H1 (cell line): ENCODE measurements at regions not wholly inside any gene's neighbourhood (a gene's known extent, or its start where the extent isn't known, plus 50 kb on each side); places are given as distances from the start of the nearest gene placed in this dataset.

Source experiments
- CTCF ChIA-PET: fragments of 300-600 bp; sonication (Branson Sonifier 250); formaldehyde crosslinking; loops from one replicate; lab custom pipeline; 2021; ENCODE audit not compliant: partially characterized antibody; lab: Charles Lee
- POLR2A ChIA-PET: fragments of 300-600 bp; sonication (Branson Sonifier 250); formaldehyde crosslinking; loops from one replicate; lab custom pipeline; 2021; ENCODE audit warnings: inconsistent platforms; ENCODE audit not compliant: partially characterized antibody; lab: Charles Lee
- DNase-seq, 2 experiments: peaks; one replicate each; pipeline versions ENCODE4 v3.0.0 to v3.0.0-alpha.2; 2010 to 2022; ENCODE audit warnings: low spot score in 2 of 2, low read depth in 1 of 2, mixed read lengths in 1 of 2
- FAIRE-seq: peaks from 2 replicates; lab custom pipeline; 2011; peaks lifted over from hg19 to GRCh38; lab: Jason Lieb, UNC
- H2AFZ ChIP-seq: 2 replicates; pipeline ENCODE4 v1.8.1; 2012; ENCODE audit warnings: low read length, inconsistent platforms
- H2AK5ac ChIP-seq: 2 replicates; pipeline ENCODE4 v1.6.1; 2013; ENCODE audit warnings: low read depth, low read length
- H2BK120ac ChIP-seq: replicated peaks from 2 replicates; pipeline ENCODE3; 2013; ENCODE audit warnings: low read depth, low read length, inconsistent platforms
- H2BK12ac ChIP-seq: 2 replicates; pipeline ENCODE4 v1.6.1; 2013; ENCODE audit warnings: low read depth, low read length
- H2BK15ac ChIP-seq: 2 replicates; pipeline ENCODE4 v1.6.1; 2013; ENCODE audit warnings: low read length
- H2BK20ac ChIP-seq: 2 replicates; pipeline ENCODE4 v1.6.1; 2013; ENCODE audit warnings: low read length
- H2BK5ac ChIP-seq: 2 replicates; pipeline ENCODE4 v1.6.1; 2013; ENCODE audit warnings: low read depth, low read length
- H3K14ac ChIP-seq: 2 replicates; pipeline ENCODE4 v1.6.1; 2013; ENCODE audit warnings: inconsistent platforms; ENCODE audit not compliant: insufficient read length
- H3K18ac ChIP-seq: 2 replicates; pipeline ENCODE4 v1.6.1; 2013; ENCODE audit warnings: low read length; ENCODE audit errors: extremely low read depth
- H3K23ac ChIP-seq: 2 replicates; pipeline ENCODE4 v1.6.1; 2013; ENCODE audit warnings: inconsistent platforms; ENCODE audit not compliant: insufficient read length
- H3K23me2 ChIP-seq: 2 replicates; pipeline ENCODE4 v1.6.1; 2013; ENCODE audit warnings: low read depth, low read length
- H3K27ac ChIP-seq: 2 replicates; pipeline ENCODE4 v1.6.1; 2011; ENCODE audit warnings: low read depth, low read length, inconsistent platforms
- H3K27me3 ChIP-seq, 4 experiments: replicated peaks in 1 of 4; 1 replicate in 1 of 4; 2 replicates in 3 of 4; pipeline versions ENCODE4 v1.6.1 to v1.8.1; 2011 to 2013; ENCODE audit warnings: low read length in 3 of 4, mild to moderate bottlenecking in 3 of 4, inconsistent platforms in 2 of 4, mixed read lengths in 2 of 4, moderate library complexity in 1 of 4; ENCODE audit not compliant: control insufficient read depth in 3 of 4, insufficient read depth in 3 of 4; ENCODE audit errors: extremely low read depth in 1 of 4
- H3K36me3 ChIP-seq, 4 experiments: 2 replicates each; pipeline versions ENCODE4 v1.6.1 to v1.8.1; 2011 to 2013; ENCODE audit warnings: mild to moderate bottlenecking in 4 of 4, low read length in 3 of 4, moderate library complexity in 2 of 4, control low read depth in 1 of 4, inconsistent platforms in 1 of 4; ENCODE audit not compliant: insufficient read depth in 4 of 4, control insufficient read depth in 2 of 4
- H3K4ac ChIP-seq: replicated peaks from 2 replicates; pipeline ENCODE3; 2013; ENCODE audit warnings: low read length, low read depth, mixed read lengths, inconsistent platforms; ENCODE audit not compliant: insufficient read length
- H3K4me1 ChIP-seq, 4 experiments: replicated peaks in 1 of 4; 1 replicate in 1 of 4; 2 replicates in 3 of 4; pipeline versions ENCODE4 v1.6.1 to v1.8.1; 2011 to 2013; ENCODE audit warnings: low read length in 3 of 4, inconsistent platforms in 2 of 4, mixed read lengths in 1 of 4; ENCODE audit not compliant: insufficient read depth in 4 of 4, control insufficient read depth in 3 of 4
- H3K4me2 ChIP-seq, 2 experiments: 2 replicates each; pipeline versions ENCODE4 v1.6.1 to v1.8.1; 2011 to 2013; ENCODE audit warnings: low read depth in 2 of 2, low read length in 2 of 2, control low read depth in 1 of 2, inconsistent platforms in 1 of 2, mild to moderate bottlenecking in 1 of 2; ENCODE audit not compliant: insufficient read depth in 1 of 2
- H3K4me3 ChIP-seq, 4 experiments: fragments of 200-600, 300-600 bp in 1 of 4; sonication (generic), shearing (Covaris generic), sonication (Bioruptor Twin) in 1 of 4; 2 replicates each; pipeline versions ENCODE4 v1.5.1 to v1.8.1; 2011 to 2016; ENCODE audit warnings: low read length in 4 of 4, low read depth in 3 of 4, control low read depth in 2 of 4, inconsistent platforms in 2 of 4, mild to moderate bottlenecking in 2 of 4, mixed read lengths in 1 of 4, moderate library complexity in 1 of 4; ENCODE audit not compliant: insufficient read depth in 2 of 4; ENCODE audit errors: extremely low read depth in 1 of 4
- H3K56ac ChIP-seq: replicated peaks from 2 replicates; pipeline ENCODE3; 2013; ENCODE audit warnings: low read depth, mild to moderate bottlenecking, mixed read lengths, low read length, inconsistent platforms; ENCODE audit not compliant: insufficient read length
- H3K79me1 ChIP-seq: 2 replicates; pipeline ENCODE4 v1.6.1; 2013; ENCODE audit warnings: low read depth, low read length, control low read depth
- H3K79me2 ChIP-seq, 2 experiments: 2 replicates each; pipeline versions ENCODE4 v1.6.1 to v1.8.1; 2012 to 2013; ENCODE audit warnings: low read length in 2 of 2, mild to moderate bottlenecking in 2 of 2, inconsistent platforms in 1 of 2; ENCODE audit not compliant: insufficient read depth in 2 of 2, control insufficient read depth in 1 of 2
- H3K9ac ChIP-seq, 4 experiments: replicated peaks in 1 of 4; 1 replicate in 1 of 4; 2 replicates in 3 of 4; pipeline versions ENCODE4 v1.6.1 to v1.8.1; 2011 to 2013; ENCODE audit warnings: low read depth in 3 of 4, low read length in 3 of 4, control low read depth in 2 of 4, mild to moderate bottlenecking in 2 of 4, moderate library complexity in 2 of 4, inconsistent platforms in 1 of 4; ENCODE audit errors: extremely low read depth in 1 of 4
- H3K9me3 ChIP-seq, 2 experiments: 2 replicates each; pipeline versions ENCODE4 v1.6.1 to v1.8.1; 2012 to 2013; ENCODE audit warnings: mild to moderate bottlenecking in 2 of 2, moderate library complexity in 2 of 2, control low read depth in 1 of 2, inconsistent platforms in 1 of 2, low read depth in 1 of 2, low read length in 1 of 2, mixed read lengths in 1 of 2; ENCODE audit not compliant: insufficient read depth in 2 of 2
- H4K20me1 ChIP-seq, 2 experiments: replicated peaks in 1 of 2; 2 replicates each; pipeline versions ENCODE3 to v1.8.1; 2011 to 2013; ENCODE audit warnings: inconsistent platforms in 2 of 2, low read length in 2 of 2, mild to moderate bottlenecking in 1 of 2; ENCODE audit not compliant: insufficient read depth in 2 of 2, control insufficient read depth in 1 of 2
- H4K5ac ChIP-seq: 2 replicates; pipeline ENCODE4 v1.6.1; 2013; ENCODE audit warnings: low read length, low read depth, mixed read lengths, inconsistent platforms; ENCODE audit not compliant: insufficient read length
- H4K8ac ChIP-seq: 2 replicates; pipeline ENCODE4 v1.8.0; 2013; ENCODE audit warnings: mild to moderate bottlenecking, moderate library complexity, low read length, inconsistent platforms; ENCODE audit not compliant: insufficient read depth; ENCODE audit errors: extremely low read depth
- H4K91ac ChIP-seq: replicated peaks from 2 replicates; pipeline ENCODE3; 2013; ENCODE audit warnings: low read length, mixed read lengths, inconsistent platforms; ENCODE audit not compliant: insufficient read length
- RFX5 ChIP-seq: IDR thresholded peaks from 2 replicates; pipeline ENCODE4 v1.6.1; 2011; ENCODE audit warnings: low read depth, low read length, improper control_type of control experiment, borderline replicate concordance
- WGBS, 2 experiments: shearing (Covaris generic) in 1 of 2; methylation state at CpG; one replicate each; pipeline versions ENCODE4 v1.1.6 to v1.1.7; 2013 to 2015; ENCODE audit warnings: low lambda C conversion rate in 2 of 2, mixed read lengths in 2 of 2, inconsistent platforms in 1 of 2, low coverage in 1 of 2, missing lambda C conversion rate in 1 of 2; ENCODE audit not compliant: insufficient replicate concordance in 2 of 2, insufficient coverage in 1 of 2, insufficient read length in 1 of 2; ENCODE audit errors: extremely low coverage in 1 of 2, missing lambda C conversion rate in 1 of 2; 5-methylcytosine and 5-hydroxymethylcytosine counted together

DNA sequence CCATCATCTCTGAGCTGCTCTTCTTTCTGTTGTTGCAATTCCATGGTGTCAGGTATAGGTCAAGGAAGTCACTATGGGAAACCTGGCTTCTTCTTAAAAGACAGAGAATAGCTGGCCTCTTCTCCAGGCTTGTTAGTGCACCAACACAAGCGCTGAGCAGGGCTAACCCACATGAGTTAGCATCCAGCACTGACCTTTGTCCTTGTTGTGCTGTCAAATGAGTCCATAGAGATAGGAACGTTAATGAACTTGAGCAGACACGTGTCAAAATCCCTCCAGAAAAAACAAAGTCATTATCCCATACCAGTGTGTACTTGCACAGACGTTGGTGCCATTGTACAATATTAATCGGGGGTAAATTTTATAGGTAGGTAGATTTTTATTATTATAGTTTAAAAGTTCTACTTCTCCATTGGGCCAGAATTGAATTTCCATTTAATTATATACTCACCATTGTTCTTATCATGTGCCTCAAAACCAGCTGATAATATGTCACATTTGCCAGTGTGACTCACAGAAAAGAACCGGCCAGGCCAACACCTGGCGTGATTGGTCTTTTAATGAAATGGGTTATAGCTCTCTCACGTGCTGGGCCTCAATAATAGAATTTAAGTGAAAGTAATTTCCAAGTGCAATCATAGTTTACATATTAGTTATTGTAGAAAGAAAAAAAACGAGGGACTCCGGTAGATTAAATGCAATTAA is 468.8 kb upstream of the MGMT start:
- H3K27ac ChIP-seq: no peak overlapping the region
- no peak overlapping the region for H3K14ac ChIP-seq
- H3K23me2 ChIP-seq: no peaks in the 10 kb centered on the region
- no peak overlapping the region for H2BK120ac ChIP-seq
- no peak overlapping the region for H3K4me3 ChIP-seq
- WGBS, 2 experiments: 93% methylated on average over 10 of the region's 10 CpGs; no CpG with 5 or more reads in 1 of the 2 experiments
- H3K9ac ChIP-seq: no peak overlapping the region
- H3K4ac ChIP-seq: no peak overlapping the region
- DNase-seq: no peak
- no peak overlapping the region for H3K4me2 ChIP-seq
- no peak for FAIRE-seq
- no peak overlapping the region for H4K91ac ChIP-seq
- H3K18ac ChIP-seq: no peak overlapping the region
- H3K9me3 ChIP-seq: no peaks in the 10 kb centered on the region
- no peak overlapping the region for H3K56ac ChIP-seq
- H3K36me3 ChIP-seq: no peaks in the 10 kb centered on the region
- no peak overlapping the region for H2BK15ac ChIP-seq
- peaks cover 0 to 4% (median 0%) of the 10 kb centered on the region in 4 experiments; a peak in 1 of 7 replicates for H3K4me1 ChIP-seq
- TF ChIP-seq RFX5: no peak
- H4K20me1 ChIP-seq: no peaks in the 10 kb centered on the region
- H3K79me2 ChIP-seq: no peaks in the 10 kb centered on the region
- H3K79me1 ChIP-seq: no peaks in the 10 kb centered on the region
- ChIA-PET POLR2A (no interaction called here), CTCF (interaction anchor here (0.9 to 1.2 kb wide), 2 partner anchors 20 to 334 kb away, joined by 3 read pairs; no protein-coding TSS in a partner anchor)
- no peak overlapping the region for H2BK20ac ChIP-seq
- H2AFZ ChIP-seq: no peak overlapping the region
- no peaks in the 10 kb centered on the region for H3K27me3 ChIP-seq
- no peak overlapping the region for H4K5ac ChIP-seq
- no peak overlapping the region for H2BK5ac ChIP-seq
- H3K23ac ChIP-seq: no peak overlapping the region
- H2AK5ac ChIP-seq: no peak overlapping the region
- no peak overlapping the region for H2BK12ac ChIP-seq
- no peak overlapping the region for H4K8ac ChIP-seq
